Ectodermal cell (in vitro differentiated cells): ENCODE measurements at regions not wholly inside any gene's neighbourhood (a gene's known extent, or its start where the extent isn't known, plus 50 kb on each side); places are given as distances from the start of the nearest gene placed in this dataset.

ENCODE experiments used
- H3K27ac ChIP-seq: 2 replicates; pipeline ENCODE4 v1.7.0; 2013; ENCODE audit warnings: mild to moderate bottlenecking, low read depth, low read length; ENCODE audit not compliant: insufficient read depth, poor library complexity, severe bottlenecking
- H3K27me3 ChIP-seq: 2 replicates; pipeline ENCODE4 v1.7.0; 2013; ENCODE audit warnings: mild to moderate bottlenecking, low read length; ENCODE audit not compliant: insufficient read depth, control insufficient read depth, poor library complexity, severe bottlenecking
- H3K36me3 ChIP-seq: one replicate; pipeline ENCODE4 v1.7.0; 2013; ENCODE audit warnings: low read length; ENCODE audit not compliant: control insufficient read depth, insufficient read depth
- H3K4me1 ChIP-seq: one replicate; pipeline ENCODE4 v1.7.0; 2013; ENCODE audit warnings: low read length; ENCODE audit not compliant: control insufficient read depth, insufficient read depth
- H3K4me3 ChIP-seq: 2 replicates; pipeline ENCODE4 v1.7.0; 2013; ENCODE audit warnings: low read depth, low read length, control low read depth; ENCODE audit not compliant: insufficient read depth
- H3K9me3 ChIP-seq: 2 replicates; pipeline ENCODE4 v1.7.0; 2013; ENCODE audit warnings: mild to moderate bottlenecking, low read length, moderate library complexity; ENCODE audit not compliant: control insufficient read depth
- WGBS, 2 experiments: methylation state at CpG; one replicate each; pipeline ENCODE4 v1.1.7; 2013; ENCODE audit warnings: missing lambda C conversion rate in 2 of 2; 5-methylcytosine and 5-hydroxymethylcytosine counted together

GRCh38 chr11:28505232-28505631 is 397.0 kb downstream of the METTL15 start:
- no peaks in the 10 kb centered on the region for H3K36me3 ChIP-seq
- H3K9me3 ChIP-seq, result no peaks in the 10 kb centered on the region
- WGBS, 2 experiments, result 91 to 92% methylated on average over 3 of the region's 3 CpGs
- no peak overlapping the region for H3K27ac ChIP-seq
- no peak overlapping the region for H3K4me3 ChIP-seq
- H3K27me3 ChIP-seq, result no peaks in the 10 kb centered on the region
- H3K4me1 ChIP-seq, result no peaks in the 10 kb centered on the region

DNA sequence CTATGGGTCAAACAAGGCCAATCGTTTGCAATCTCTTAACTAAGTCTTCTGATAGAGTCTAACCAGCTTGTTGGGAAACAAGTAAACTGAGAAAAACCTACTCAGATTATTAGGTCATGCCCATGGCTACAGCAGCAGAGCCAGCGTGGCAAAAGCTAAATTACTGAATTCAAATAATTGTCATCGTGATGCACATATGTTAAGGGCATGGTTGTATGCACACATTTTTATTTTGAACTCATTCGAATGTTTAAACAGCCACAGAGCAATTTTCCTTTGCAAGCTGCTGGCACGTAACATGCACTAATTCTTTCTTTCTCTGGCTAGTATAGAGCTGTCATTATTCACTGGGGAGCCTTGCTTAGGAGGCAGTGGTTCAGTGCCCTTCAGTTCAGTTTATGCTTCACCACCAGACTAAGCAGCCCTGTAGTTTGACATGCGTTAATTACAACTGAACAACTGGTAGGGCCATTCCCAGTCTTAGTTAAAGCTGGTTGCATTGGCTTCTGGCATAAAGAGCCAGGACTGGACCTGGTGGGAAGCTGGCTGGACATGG is 396.4 kb downstream of the METTL15 start:
- Histone ChIP-seq H3K27ac (no peak overlapping the region), H3K4me3 (no peak overlapping the region), H3K9me3 (no peaks in the 10 kb centered on the region), H3K4me1 (no peaks in the 10 kb centered on the region), H3K36me3 (no peaks in the 10 kb centered on the region), H3K27me3 (no peaks in the 10 kb centered on the region)
- WGBS, 2 experiments, result 82 to 86% methylated on average over 6 of the region's 6 CpGs

DNA sequence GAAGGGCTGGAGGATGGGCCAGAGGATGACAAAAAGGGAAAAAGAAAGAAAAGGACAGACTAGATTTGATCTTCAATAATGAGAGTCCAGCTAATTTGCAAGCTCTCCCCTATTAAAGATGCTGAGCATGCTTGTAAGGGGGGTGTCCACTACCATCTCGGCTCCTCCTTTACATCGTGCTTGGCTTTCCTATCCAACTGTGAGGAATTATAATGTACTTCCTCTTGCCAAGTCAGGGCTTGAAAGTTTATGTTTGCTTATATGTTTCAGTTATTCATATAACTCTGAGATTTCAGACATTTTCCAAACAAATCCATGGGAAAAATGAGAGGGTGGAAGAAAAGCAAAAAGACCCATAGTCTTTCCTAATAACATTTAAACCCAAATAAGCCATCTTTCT is 387.1 kb downstream of the METTL15 start:
- Histone ChIP-seq H3K27ac (no peak overlapping the region), H3K9me3 (no peaks in the 10 kb centered on the region), H3K4me1 (no peaks in the 10 kb centered on the region), H3K27me3 (no peaks in the 10 kb centered on the region), H3K4me3 (no peak overlapping the region), H3K36me3 (no peaks in the 10 kb centered on the region)
- WGBS, 2 experiments, result 80 to 96% methylated on average over 2 of the region's 2 CpGs

GRCh38 chr11:28491431-28491830 is 383.2 kb downstream of the METTL15 start:
- no peaks in the 10 kb centered on the region for H3K4me1 ChIP-seq
- no peaks in the 10 kb centered on the region for H3K36me3 ChIP-seq
- H3K27me3 ChIP-seq, result no peaks in the 10 kb centered on the region
- H3K9me3 ChIP-seq, result no peaks in the 10 kb centered on the region
- no peak overlapping the region for H3K27ac ChIP-seq
- 85 to 95% methylated on average over 1 of the region's 1 CpG for WGBS, 2 experiments
- no peak overlapping the region for H3K4me3 ChIP-seq

- no peak overlapping the region for H3K27ac ChIP-seq
- no peaks in the 10 kb centered on the region for H3K4me1 ChIP-seq
- no peaks in the 10 kb centered on the region for H3K36me3 ChIP-seq
- no peaks in the 10 kb centered on the region for H3K9me3 ChIP-seq
- no peak overlapping the region for H3K4me3 ChIP-seq
- H3K27me3 ChIP-seq, result no peaks in the 10 kb centered on the region
Measured at GRCh38 chr11:28490773-28491382, 382.7 kb downstream of the METTL15 start.

- Histone ChIP-seq H3K9me3 (no peaks in the 10 kb centered on the region), H3K27ac (no peak overlapping the region), H3K27me3 (no peaks in the 10 kb centered on the region), H3K36me3 (no peaks in the 10 kb centered on the region), H3K4me1 (no peaks in the 10 kb centered on the region), H3K4me3 (no peak overlapping the region)
- 56 to 75% methylated on average over 1 of the region's 1 CpG for WGBS, 2 experiments
Measured at GRCh38 chr11:28488336-28488735, 380.1 kb downstream of the METTL15 start.

DNA sequence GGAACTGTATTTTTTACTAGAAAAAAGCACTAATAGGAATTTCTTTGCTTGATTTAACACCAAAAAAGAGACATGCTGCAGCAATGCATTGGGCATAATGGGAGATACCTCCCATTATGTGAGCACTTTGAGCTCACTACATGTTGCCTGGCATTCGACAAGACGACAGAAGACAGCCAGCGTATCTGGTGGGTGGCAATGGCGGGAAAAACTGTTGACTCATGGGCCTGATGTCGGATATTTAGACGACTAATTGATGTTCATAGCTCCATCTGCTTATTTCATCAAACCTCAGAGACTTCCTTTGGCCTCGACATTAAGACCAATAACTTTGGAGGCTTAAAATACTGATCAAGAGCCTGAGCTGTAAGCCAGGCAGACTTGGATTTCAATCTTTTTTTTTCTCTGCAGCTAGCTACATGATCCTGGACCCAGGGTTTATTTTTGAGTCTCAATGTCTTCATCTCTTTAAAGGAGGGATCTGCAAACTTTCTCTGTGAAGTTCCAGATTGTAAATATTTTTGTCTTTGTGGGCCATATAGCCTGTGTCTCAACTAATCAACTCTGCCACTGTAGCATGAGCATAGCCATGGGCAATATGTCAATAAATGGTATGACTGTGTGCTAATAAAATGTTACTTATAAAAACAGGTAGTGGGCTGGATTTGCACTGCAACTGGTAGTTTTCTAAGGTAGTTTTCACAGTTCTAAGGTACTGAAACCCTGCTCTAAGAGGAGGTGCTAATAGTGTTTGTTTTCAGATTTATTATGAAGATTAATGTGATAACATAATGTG is 375.1 kb downstream of the METTL15 start:
- no peaks in the 10 kb centered on the region for H3K36me3 ChIP-seq
- WGBS, 2 experiments, result 90 to 92% methylated on average over 7 of the region's 7 CpGs
- no peak overlapping the region for H3K4me3 ChIP-seq
- no peaks in the 10 kb centered on the region for H3K4me1 ChIP-seq
- no peak overlapping the region for H3K27ac ChIP-seq
- no peaks in the 10 kb centered on the region for H3K9me3 ChIP-seq
- no peaks in the 10 kb centered on the region for H3K27me3 ChIP-seq

- Histone ChIP-seq H3K4me1 (no peaks in the 10 kb centered on the region), H3K27ac (no peak overlapping the region), H3K36me3 (no peaks in the 10 kb centered on the region), H3K27me3 (no peaks in the 10 kb centered on the region), H3K4me3 (no peak overlapping the region), H3K9me3 (no peaks in the 10 kb centered on the region)
- 81 to 86% methylated on average over 2 of the region's 2 CpGs for WGBS, 2 experiments
Measured at GRCh38 chr11:28482666-28483065, 374.5 kb downstream of the METTL15 start.

DNA sequence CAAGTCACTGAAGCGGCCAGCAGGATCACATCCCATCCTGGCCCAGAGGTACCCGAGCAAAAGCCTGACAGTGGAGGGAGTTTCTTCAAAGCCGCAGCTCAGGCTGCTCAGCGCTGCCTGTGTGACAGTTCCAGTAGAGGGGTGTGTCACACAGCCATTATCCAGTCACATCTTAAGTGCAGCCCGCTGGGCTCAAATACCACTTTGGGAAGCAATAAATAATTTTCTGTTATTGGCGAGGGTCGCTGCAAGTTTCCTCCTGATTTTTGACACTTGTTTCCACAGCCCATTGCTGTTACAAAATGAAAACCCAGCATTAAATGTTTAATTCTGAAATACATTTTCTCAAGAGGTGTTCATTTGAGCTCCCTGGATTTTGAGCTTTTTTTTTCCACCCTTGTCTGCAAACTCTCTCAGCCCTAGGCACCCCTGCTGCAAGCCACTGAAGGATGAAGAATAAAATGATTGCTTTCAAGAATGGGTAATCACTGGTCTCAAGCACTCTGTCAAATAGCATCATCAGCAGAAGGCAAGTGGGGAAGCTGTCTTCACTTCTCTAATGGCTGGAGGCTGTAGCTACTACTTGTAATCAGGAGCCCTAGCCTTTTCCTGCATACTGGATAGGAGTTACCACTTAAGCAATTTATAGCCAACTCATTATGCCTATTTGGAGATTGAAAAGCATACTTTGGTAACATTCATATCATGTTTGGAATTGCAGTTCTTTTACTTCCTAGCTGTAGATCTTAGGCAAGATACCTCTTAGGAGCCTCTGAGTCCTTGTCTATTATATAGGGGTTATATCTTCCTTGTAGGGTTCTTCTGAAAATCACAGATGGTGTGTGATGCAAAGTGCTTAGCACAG is 373.7 kb downstream of the METTL15 start:
- WGBS, 2 experiments, result 79 to 86% methylated on average over 7 of the region's 7 CpGs
- no peaks in the 10 kb centered on the region for H3K9me3 ChIP-seq
- no peak overlapping the region for H3K4me3 ChIP-seq
- no peaks in the 10 kb centered on the region for H3K4me1 ChIP-seq
- H3K27ac ChIP-seq, result no peak overlapping the region
- H3K27me3 ChIP-seq, result no peaks in the 10 kb centered on the region
- no peaks in the 10 kb centered on the region for H3K36me3 ChIP-seq

DNA sequence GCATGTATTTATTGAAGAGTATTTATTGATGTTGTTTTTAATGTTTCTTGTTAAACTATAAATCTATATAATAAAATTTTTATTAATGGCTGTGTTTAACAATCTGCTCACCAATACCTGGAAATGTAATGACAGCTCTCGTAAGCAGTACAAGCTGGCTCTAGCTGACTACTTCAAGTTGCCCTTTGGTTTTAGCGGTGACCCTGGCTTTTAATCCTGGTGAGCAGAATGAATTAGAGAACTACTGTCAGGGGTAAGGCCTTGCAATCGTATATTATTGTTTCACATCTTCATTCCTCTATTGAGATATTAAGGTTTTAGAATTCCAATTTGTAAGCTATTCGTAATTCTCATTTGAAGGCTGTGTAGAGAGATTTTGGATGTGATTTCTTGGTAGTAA is 372.2 kb downstream of the METTL15 start:
- Histone ChIP-seq H3K27ac (no peak overlapping the region), H3K4me1 (no peaks in the 10 kb centered on the region), H3K36me3 (no peaks in the 10 kb centered on the region), H3K9me3 (no peaks in the 10 kb centered on the region), H3K4me3 (no peak overlapping the region), H3K27me3 (no peaks in the 10 kb centered on the region)
- 94 to 100% methylated on average over 3 to 4 of the region's 4 CpGs for WGBS, 2 experiments
